Hindlimb muscle (tissue), 1 donor: ENCODE measurements at regions not wholly inside any gene's neighbourhood (a gene's known extent, or its start where the extent isn't known, plus 50 kb on each side); places are given as distances from the start of the nearest gene placed in this dataset.

ENCODE experiments used
- DNase-seq: peaks from one replicate; pipeline ENCODE4 v3.0.0-alpha.2; 2013

DNA sequence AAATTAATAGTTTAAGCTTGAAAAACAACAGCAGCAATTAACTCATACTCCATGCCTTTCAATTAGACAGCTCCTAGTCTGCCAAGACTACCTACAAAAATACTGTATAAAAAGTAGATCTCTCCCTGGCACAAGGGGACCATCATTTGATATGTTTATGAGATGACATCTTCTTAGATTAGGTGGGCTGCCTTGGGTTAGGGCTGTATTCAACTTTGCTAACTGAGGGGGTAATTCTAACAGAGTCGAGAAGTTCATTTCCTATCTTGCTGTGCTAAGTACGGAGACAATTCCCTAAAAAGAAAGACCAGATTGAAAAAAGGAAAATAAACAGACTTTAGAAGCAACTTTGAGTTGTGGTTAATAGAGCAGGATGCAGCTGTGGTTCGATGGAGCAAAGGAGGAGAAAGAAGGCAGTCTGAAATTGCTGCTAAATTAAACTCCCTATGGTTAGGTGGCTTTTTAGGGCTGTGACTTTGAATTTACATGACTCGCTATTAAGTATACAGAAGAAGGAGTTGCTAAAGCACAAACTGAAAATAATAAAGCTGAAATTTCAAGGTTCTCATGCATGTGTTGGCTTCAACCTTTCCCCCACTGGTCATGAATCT, 75.4 kb downstream of the CDC7 start:
- DNase-seq = no peak

GRCh38 chr1:91578320-91579109, 77.9 kb downstream of the CDC7 start:
- no peak for DNase-seq

DNA sequence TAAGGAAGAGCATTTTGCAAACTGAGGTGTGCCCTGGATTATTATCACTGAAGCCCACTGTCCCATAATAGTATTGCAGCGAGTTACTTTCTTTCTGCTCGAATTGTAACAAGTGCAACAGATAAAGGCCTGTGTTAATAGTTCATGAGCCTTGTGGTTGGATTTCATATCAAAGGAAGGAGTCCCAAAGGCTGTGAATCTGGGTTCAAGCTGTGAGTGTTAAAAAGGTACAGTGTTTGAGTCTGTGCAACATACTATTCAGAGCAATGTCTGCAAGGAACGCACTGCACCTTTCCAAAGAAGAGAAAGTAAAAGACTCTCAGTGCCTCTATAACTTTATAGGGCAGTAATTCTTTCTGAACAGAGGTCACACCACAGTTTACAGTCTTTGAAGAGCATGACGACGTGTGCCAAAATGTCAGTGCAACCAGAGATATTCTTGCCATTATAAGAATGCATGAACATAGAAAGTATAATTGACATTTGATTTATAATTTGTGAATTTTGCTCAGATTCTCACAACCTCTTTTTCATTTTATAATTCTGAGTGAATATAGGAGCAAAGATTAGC, 79.1 kb downstream of the CDC7 start:
- DNase-seq = no peak

DNA sequence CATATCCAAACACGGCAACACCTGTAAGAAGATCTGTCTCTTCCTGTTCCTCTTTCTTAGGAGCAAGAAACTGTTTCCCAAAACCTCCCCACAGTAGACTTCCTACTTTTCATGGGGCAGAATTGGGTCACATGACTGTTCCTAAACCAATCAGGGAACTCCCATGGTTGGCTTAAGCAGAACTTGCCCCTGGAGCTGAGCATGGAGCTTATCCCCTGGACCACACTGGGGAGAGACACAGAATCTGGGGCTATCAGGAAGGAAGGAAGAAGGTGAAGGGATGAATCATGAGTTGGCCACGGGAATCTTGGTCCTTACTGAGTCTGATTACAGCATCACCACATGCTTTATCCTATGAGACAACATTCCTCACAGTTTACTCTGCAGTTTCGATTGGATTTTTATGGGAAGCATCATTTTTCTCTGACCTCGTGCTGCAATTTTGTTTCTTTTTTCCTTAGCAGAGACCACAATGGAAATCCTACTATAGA, 81.8 kb downstream of the CDC7 start:
- DNase-seq = peak; percentile 31

DNA sequence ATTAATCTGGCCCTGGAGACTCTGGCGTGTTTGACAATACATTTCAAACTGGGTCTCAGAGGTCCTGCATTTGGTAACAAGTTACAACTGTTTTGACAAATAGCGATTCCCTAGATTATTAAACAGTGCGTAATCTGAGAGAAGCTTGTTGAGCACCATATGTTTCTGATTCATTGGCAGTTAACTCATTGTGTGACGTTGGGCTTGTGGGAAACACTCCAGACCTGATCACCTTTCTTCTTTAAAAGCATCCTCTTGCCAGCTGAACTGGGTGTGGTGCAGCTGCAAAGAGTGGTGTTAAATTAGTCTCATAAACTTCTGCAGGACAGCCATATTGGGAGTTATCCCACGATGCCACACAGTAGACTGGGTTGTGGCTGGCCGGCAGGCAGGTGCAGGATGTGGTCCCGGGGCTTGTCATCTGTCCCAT, 82.7 kb downstream of the CDC7 start:
- no peak for DNase-seq

DNA sequence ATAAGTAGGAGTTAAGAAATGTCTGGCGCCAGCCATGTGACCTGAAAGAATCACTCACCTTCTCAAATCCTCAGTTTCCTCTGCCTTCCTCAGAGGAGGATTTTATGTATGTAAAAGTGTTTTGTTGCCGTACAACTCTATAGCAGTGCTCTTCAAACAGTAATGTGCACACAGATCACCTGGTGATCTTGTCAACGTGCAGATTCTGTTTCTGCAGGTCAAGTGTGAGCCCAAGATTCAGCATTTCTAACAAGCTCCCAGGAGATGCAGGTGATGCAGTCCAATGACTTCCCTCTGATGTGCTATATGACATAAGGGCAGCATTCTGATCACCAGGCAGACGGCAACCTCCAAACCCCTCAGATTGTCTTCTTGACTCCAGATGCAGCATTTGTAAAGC, 83.7 kb downstream of the CDC7 start:
- no peak for DNase-seq

- no peak for DNase-seq
These were observed 84.2 kb downstream of the CDC7 start for GRCh38 chr1:91584878-91585277.

- DNase-seq = no peak
These were observed 84.9 kb downstream of the CDC7 start for GRCh38 chr1:91585502-91585901.

- DNase-seq = no peak
These were observed 85.3 kb downstream of the CDC7 start for GRCh38 chr1:91585982-91586381.

GRCh38 chr1:91589437-91589836, 88.8 kb downstream of the CDC7 start:
- DNase-seq = no peak

DNA sequence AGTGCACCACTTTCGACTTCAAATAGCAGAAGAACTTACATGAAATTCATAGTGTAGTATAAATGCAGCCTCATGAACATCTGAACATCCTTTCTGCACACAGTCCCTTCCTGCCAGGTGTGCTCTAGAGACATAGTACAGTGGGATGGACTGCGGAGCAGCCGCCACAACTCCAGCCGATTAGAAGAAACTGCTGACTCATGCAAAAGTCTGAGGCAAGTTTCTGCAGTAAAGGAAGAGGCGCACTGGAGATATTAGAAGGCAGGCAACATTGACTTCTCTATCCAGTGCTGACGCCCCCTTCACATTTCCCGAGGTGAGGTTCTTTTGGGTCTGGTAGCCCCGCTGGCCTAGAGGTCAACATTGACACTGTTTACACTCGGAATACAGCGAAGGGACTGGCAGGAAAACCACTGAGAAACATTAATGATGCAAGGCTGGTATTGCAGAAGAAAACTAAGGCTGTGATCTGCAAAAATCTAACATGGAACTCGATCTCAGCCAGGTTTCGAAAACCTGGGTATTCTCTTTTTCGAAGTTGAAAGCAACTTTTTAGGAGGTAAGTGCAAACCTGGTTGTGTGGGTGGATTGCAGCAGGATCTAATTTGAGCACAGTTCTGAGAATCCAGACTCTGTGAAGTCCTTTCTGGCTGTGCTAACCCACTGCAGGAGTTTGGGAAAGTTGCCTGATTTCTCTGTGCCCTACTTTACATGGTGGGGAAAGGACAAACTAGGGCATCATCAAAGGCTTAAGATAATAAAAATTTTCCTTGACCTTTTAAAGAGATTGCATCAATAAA, 90.7 kb downstream of the CDC7 start:
- DNase-seq = no peak

- DNase-seq = no peak
These were observed 92.2 kb downstream of the CDC7 start for GRCh38 chr1:91592716-91593477.

GRCh38 chr1:91594383-91595055, 93.9 kb downstream of the CDC7 start:
- no peak for DNase-seq

GRCh38 chr1:91596474-91596873, 95.8 kb downstream of the CDC7 start:
- DNase-seq = no peak

GRCh38 chr1:91597215-91597614, 96.6 kb downstream of the CDC7 start:
- DNase-seq = no peak

DNA sequence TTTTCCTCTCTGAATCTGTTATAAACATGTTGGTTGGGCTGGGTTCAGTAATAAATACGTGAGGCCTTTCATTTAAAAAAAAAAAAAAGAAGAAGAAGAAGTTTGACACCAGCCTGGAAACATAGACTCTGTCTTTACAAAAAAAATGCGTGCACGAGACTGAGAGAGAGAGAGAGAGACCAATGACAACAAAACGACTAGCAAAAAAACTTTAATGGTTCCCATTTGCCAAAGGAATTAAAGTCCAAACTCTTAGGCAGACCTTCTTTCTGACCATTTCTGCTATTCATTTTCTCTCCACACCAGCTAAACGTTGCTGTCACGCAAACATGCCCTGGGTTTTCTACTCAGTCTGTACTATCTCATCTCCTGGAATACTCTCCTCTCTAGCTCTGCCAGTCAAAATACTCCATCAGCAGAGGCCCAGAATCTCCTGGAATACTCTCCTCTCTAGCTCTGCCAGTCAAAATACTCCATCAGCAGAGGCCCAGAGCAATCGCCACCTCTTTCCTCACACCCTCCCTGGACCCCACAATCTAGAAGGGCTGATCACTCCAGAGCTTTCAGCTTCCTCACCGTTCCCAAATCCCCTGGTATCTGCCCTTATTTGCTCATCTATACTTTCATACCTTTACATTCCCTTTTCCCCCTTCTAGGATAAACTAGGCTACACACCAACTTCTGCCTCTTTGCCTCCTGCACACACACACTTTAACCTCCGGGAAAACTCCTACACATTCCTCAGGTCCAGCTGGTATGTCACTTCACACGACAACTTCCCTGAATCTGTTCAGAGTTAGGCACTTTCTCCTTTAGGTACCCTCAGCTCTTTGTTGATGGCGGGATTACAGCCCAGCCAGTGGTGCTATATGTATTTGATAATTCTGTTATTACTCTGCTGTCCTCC, 100.0 kb downstream of the CDC7 start:
- no peak for DNase-seq

GRCh38 chr1:91601554-91602376, 101.1 kb downstream of the CDC7 start:
- DNase-seq = no peak

DNA sequence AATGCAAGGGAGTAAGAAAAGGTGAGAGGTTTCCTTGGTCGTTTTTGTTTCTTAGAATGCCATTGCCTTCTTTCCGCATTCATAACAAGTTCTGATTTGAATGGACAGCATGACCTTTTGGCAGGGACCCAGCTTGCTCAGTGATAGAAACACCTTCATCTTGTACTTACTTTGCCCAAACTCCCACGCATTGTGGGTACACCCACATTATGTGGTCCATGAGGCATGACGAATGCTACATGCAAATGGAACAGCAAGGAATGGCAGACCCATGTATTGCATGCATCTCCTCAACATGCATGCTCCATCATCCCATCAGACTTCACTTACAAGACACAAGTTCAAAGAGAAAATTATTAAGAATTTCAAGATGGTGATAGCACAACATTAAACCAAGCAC, 102.8 kb downstream of the CDC7 start:
- no peak for DNase-seq

DNA sequence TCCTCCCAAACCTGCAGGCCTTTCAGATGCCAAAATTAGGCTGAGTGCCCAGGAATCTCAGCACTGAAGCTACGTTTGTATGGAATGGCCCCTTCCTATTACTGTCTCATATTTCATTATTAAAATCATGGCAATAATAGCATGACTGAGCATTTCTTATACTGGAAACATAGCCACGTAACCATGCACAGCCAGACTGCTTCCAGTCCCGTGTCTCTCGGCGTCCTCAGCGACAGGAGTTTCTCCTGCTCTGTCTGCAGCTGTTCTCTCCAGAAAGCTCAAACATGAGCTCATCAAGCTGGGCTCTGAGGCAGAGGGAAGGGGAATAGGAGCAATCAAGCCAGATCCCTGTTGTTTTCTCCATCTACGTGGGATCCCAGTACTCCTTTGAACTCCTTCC, 104.0 kb downstream of the CDC7 start:
- peak; percentile 69 for DNase-seq

DNA sequence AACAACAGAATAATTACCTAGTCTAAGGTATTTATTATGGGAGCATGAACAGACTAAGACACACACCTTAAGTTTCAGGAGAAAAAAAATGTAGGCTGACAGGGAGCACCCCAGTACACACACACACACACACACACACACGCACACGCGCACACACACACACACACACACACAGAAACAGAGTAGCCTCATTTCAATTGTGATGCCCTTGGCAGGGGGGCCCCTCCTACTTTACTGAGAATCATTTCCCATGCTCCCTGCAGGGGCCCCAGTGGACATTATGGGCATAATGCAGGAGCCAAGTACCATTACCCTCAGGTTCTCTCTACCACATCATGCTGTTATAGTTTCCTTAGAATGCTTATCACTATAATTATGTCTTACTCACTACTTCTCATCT, 104.9 kb downstream of the CDC7 start:
- no peak for DNase-seq
